SK-MEL-5 (cell line): ENCODE measurements at regions not wholly inside any gene's neighbourhood (a gene's known extent, or its start where the extent isn't known, plus 50 kb on each side); places are given as distances from the start of the nearest gene placed in this dataset.
"Not testable (repeated sequence)": the region's sequence is repeated elsewhere in the genome, so short reads cannot be mapped to it uniquely, and the experiment has no call there.

ENCODE experiments used
- DNase-seq: peaks from one replicate; pipeline ENCODE4 v3.0.0-alpha.2; 2016; ENCODE audit warnings: low read depth, low spot score
- in situ Hi-C: cut with HindIII; loops from 2 replicates; pipeline ENCODE4 v1.10.0; 2016; ENCODE audit warnings: low sequenced_read_pairs, high pct_unique_total_duplicates, low pct_unique_long_range_greater_than_20kb

GRCh38 chr15:44817797-44818196 lies 81.5 kb downstream of the TRIM69 start:
- in situ Hi-C loops, DNase-seq: not testable (repeated sequence)

- DNase-seq, in situ Hi-C loops: not testable (repeated sequence)
Observed at GRCh38 chr15:44819331-44819987, 83.1 kb downstream of the TRIM69 start.

- DNase-seq, in situ Hi-C loops: not testable (repeated sequence)
Observed at GRCh38 chr15:44820535-44820934, 84.2 kb downstream of the TRIM69 start.

DNA sequence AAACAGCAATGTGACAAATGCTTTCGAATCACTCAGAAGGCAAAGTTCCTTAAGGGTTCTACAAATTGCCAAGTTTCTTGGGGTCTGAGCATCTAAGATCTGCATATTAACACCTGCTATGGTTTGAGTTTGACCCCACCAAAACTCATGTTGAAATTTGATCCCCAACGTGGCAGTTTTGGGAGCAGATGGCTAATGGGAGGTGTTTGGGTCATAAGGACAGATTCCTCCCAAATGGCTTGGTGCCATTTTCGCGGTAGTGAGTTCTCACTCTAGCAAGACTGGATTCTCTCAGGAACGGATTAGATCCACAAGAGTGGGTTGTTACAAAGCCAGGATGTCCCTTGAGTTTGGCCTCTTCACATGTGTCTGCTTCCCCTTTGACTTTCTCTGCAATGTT lies 84.6 kb downstream of the TRIM69 start:
- in situ Hi-C loops, DNase-seq: not testable (repeated sequence)

DNA sequence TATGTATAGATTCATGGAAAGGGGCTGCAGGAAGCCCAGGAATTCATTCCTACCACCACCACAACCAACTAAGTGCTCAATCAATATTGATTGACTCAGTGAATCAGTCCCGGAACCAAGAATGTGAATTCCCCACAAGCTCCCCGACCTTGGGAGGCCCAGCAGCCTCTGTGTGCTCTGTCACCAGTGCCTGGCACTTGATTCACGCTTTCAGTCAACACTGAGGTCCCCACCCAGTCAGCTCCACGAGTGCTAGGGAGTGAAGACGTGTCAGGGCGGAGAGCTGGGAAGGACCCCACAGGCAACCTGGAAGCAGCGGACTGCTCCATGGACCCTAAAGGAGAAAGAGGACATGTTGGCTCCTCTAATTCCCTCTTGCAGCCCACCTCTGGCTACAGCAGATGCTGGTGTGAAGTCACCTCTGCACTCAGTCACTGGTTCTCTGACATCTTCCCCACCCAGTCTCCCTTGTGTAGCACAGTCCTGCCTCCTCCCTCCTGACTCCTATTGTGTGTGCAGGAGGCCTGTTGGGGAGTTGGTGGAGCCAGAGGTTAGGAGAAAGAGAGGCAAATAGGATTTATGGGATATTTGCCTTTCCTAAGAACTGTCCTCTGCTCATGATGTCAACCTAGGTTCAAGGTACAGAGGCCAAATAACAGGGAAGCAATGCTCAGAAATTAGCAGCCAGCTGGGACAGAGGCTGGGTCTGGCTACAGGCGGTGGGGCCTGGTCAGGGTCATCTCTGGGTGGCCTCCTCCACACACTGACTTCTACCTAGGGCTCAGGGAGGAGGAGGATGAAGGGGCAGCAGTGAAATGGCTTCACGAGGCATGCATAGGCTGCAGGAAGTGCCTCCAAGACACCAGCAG lies 88.2 kb downstream of the TRIM69 start:
- DNase-seq, in situ Hi-C loops: not testable (repeated sequence)

DNA sequence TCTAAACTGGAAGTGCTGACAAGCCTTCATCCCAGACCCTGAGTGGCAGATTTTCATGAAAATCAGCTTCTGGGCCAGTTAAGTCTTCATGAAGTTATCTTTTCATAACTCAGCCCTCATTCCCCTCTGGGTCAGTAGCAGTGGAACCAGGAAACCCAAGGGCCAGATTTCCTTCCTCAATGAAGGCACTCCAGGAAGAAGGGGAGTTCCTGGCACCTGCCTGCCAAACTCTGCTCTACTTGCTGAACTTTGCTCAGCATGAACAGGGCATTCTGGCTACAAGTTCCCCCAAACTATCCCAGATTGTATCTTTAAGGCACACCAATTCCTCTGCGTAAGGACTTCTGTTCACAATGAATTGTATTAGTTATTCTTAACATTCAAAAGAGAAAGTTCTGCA lies 90.3 kb downstream of the TRIM69 start:
- in situ Hi-C loops = not testable (repeated sequence)

GRCh38 chr15:44828229-44828914 lies 92.0 kb downstream of the TRIM69 start:
- DNase-seq, in situ Hi-C loops: not testable (repeated sequence)

More for the DNA sequence above, 90.3 kb downstream of the TRIM69 start:
- not testable (repeated sequence) for DNase-seq

- in situ Hi-C loops, DNase-seq: not testable (repeated sequence)
Observed at GRCh38 chr15:44829150-44829549, 92.8 kb downstream of the TRIM69 start.

GRCh38 chr15:44830692-44831408 lies 94.5 kb downstream of the TRIM69 start:
- in situ Hi-C loops, DNase-seq: not testable (repeated sequence)

- DNase-seq, in situ Hi-C loops: not testable (repeated sequence)
Observed at GRCh38 chr15:44831409-44831741, 95.0 kb downstream of the TRIM69 start.

GRCh38 chr15:44832133-44832532 lies 95.8 kb downstream of the TRIM69 start:
- in situ Hi-C loops, DNase-seq: not testable (repeated sequence)

- in situ Hi-C loops, DNase-seq: not testable (repeated sequence)
Observed at GRCh38 chr15:44833081-44833480, 96.8 kb downstream of the TRIM69 start.

DNA sequence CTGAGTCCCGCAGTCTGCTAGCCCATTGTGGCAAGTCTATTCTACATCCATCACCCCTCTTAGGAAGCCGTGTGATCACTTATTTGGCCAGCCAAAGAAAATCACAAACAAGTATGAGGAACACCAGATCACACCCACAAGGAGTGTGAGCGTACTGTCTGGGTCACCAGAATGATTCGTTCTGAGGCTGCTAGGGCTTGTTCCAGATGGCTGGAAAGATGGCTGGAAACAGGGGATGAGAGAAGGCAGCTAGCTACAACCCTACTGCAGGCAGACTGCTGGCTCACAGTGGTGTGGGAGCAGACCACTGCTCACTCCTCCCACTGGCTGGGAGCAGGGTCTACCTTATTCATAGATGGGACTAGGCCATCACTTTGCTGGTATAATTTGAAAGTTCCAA lies 97.4 kb downstream of the TRIM69 start:
- in situ Hi-C loops = not testable (repeated sequence)

GRCh38 chr15:44835082-44835481 lies 98.8 kb downstream of the TRIM69 start:
- DNase-seq = peak; percentile 61
- in situ Hi-C loops = not testable (repeated sequence)

More for the DNA sequence above, 97.4 kb downstream of the TRIM69 start:
- DNase-seq = not testable (repeated sequence)

DNA sequence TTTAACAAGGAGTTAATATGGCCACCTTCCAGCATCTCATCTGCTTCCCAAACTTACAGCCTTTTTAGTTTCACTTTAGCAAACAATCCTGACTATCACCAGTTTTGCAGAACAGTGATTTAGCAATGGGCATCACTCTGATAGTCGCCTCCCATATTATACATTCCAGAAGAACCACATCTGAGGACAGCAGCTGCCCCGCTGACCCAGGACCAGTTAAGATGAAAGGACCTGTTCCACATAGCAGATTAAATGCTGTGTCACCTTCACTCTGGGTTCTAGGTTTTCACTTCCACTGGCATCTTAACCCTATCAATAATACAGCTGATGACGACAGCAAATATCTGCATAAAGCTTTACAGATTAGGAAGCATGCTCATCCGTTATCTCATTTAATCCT lies 99.8 kb downstream of the TRIM69 start:
- DNase-seq = no peak
- in situ Hi-C loops = no loop called here

DNA sequence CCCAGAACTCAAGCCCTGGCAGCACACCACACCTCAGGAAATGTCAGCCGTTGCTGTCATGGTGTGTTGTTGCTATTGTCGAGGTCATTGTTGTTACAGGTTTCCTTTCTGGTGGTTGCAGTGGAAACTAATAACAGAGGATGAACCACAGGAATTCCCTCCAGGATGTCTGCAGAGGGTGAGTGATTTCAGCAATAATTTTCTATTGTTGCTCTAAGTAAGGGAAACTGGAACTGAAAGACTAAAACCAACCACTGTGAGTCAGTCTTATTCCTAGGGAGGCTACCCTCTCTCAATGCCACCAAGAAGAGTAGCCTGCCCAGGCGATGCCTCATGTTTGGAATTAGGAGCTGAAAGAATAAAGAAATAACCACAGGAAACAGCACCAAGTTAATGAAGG lies 102.6 kb downstream of the TRIM69 start:
- in situ Hi-C loops, DNase-seq: not testable (repeated sequence)

GRCh38 chr15:44841762-44842161 lies 105.4 kb downstream of the TRIM69 start:
- DNase-seq, in situ Hi-C loops: not testable (repeated sequence)
